Mesenchymal stem cell (in vitro differentiated cells and primary cell): ENCODE measurements at regions not wholly inside any gene's neighbourhood (a gene's known extent, or its start where the extent isn't known, plus 50 kb on each side); places are given as distances from the start of the nearest gene placed in this dataset.

ENCODE experiments used
- DNase-seq: peaks from one replicate; pipeline ENCODE4 v3.0.0-alpha.2; 2013
- H2AFZ ChIP-seq: one replicate; pipeline ENCODE4 v1.6.1; 2013; ENCODE audit warnings: low read depth, mild to moderate bottlenecking, control low read depth, inconsistent platforms, low read length, moderate library complexity
- H2AK5ac ChIP-seq: 2 replicates; pipeline ENCODE4 v1.6.1; 2013; ENCODE audit warnings: low read length, moderate library complexity, mild to moderate bottlenecking, inconsistent platforms; ENCODE audit not compliant: severe bottlenecking
- H2BK120ac ChIP-seq: one replicate; pipeline ENCODE4 v1.6.1; 2013; ENCODE audit warnings: low read depth, mild to moderate bottlenecking, inconsistent platforms, low read length, moderate library complexity
- H2BK12ac ChIP-seq, 2 experiments: one replicate each; pipeline ENCODE4 v1.6.1; 2013; ENCODE audit warnings: inconsistent platforms in 2 of 2, low read length in 2 of 2, mild to moderate bottlenecking in 2 of 2, moderate library complexity in 2 of 2, control low read depth in 1 of 2
- H2BK15ac ChIP-seq: one replicate; pipeline ENCODE4 v1.6.1; 2013; ENCODE audit warnings: mild to moderate bottlenecking, low read depth, inconsistent platforms; ENCODE audit not compliant: poor library complexity, severe bottlenecking
- H2BK5ac ChIP-seq: 2 replicates; pipeline ENCODE4 v1.6.1; 2013; ENCODE audit warnings: low read depth, mild to moderate bottlenecking, low read length, control low read depth, inconsistent platforms; ENCODE audit not compliant: poor library complexity, severe bottlenecking
- H3K14ac ChIP-seq, 2 experiments: one replicate each; pipeline ENCODE4 v1.6.1; 2013; ENCODE audit warnings: inconsistent platforms in 2 of 2, low read length in 2 of 2, control low read depth in 1 of 2, mild to moderate bottlenecking in 1 of 2, moderate library complexity in 1 of 2
- H3K18ac ChIP-seq, 2 experiments: one replicate each; pipeline ENCODE4 v1.6.1; 2013; ENCODE audit warnings: inconsistent platforms in 2 of 2, low read length in 2 of 2, control low read depth in 1 of 2, low read depth in 1 of 2, mild to moderate bottlenecking in 1 of 2
- H3K23ac ChIP-seq, 2 experiments: one replicate each; pipeline ENCODE4 v1.6.1; 2013; ENCODE audit warnings: inconsistent platforms in 2 of 2, low read length in 2 of 2, mild to moderate bottlenecking in 2 of 2, moderate library complexity in 2 of 2, control low read depth in 1 of 2
- H3K27ac ChIP-seq: 2 replicates; pipeline ENCODE4 v1.5.1; 2013; ENCODE audit warnings: mild to moderate bottlenecking, moderate library complexity, low read length, control low read depth, inconsistent platforms; ENCODE audit not compliant: poor library complexity, severe bottlenecking
- H3K27me3 ChIP-seq, 2 experiments: 2 replicates each; pipeline versions ENCODE4 v1.6.1 to v1.7.0; 2013; ENCODE audit warnings: low read length in 2 of 2, mild to moderate bottlenecking in 2 of 2, moderate library complexity in 2 of 2, control low read depth in 1 of 2, inconsistent platforms in 1 of 2; ENCODE audit not compliant: control insufficient read depth in 1 of 2, insufficient read depth in 1 of 2
- H3K36me3 ChIP-seq, 2 experiments: 2 replicates each; pipeline versions ENCODE4 v1.6.1 to v1.7.0; 2013; ENCODE audit warnings: low read length in 2 of 2, control low read depth in 1 of 2, inconsistent platforms in 1 of 2, low read depth in 1 of 2, mild to moderate bottlenecking in 1 of 2; ENCODE audit not compliant: insufficient read depth in 2 of 2, control insufficient read depth in 1 of 2
- H3K4ac ChIP-seq, 2 experiments: one replicate each; pipeline ENCODE4 v1.6.1; 2013; ENCODE audit warnings: inconsistent platforms in 2 of 2, low read length in 2 of 2, mild to moderate bottlenecking in 2 of 2, moderate library complexity in 2 of 2, control low read depth in 1 of 2, low read depth in 1 of 2
- H3K4me1 ChIP-seq: 2 replicates; pipeline ENCODE4 v1.6.1; 2013; ENCODE audit warnings: low read depth, low read length, control low read depth; ENCODE audit not compliant: control insufficient read depth, insufficient read depth
- H3K4me2 ChIP-seq: 2 replicates; pipeline ENCODE4 v1.6.1; 2013; ENCODE audit warnings: low read length, mild to moderate bottlenecking, inconsistent platforms; ENCODE audit not compliant: poor library complexity, severe bottlenecking
- H3K4me3 ChIP-seq, 2 experiments: 2 replicates each; pipeline versions ENCODE4 v1.5.1 to v1.7.0; 2013; ENCODE audit warnings: low read length in 2 of 2, mild to moderate bottlenecking in 2 of 2, control low read depth in 1 of 2, low read depth in 1 of 2; ENCODE audit not compliant: insufficient read depth in 1 of 2
- H3K79me1 ChIP-seq: replicated peaks from 2 replicates; pipeline ENCODE4 v1.6.1; 2013; ENCODE audit warnings: mild to moderate bottlenecking, control low read depth, low read length, inconsistent platforms; ENCODE audit not compliant: poor library complexity, severe bottlenecking
- H3K9ac ChIP-seq: 2 replicates; pipeline ENCODE4 v1.7.0; 2013; ENCODE audit warnings: mild to moderate bottlenecking, low read length, moderate library complexity
- H3K9me3 ChIP-seq: 2 replicates; pipeline ENCODE4 v1.7.0; 2013; ENCODE audit warnings: mild to moderate bottlenecking, low read length; ENCODE audit not compliant: control insufficient read depth
- H4K8ac ChIP-seq: one replicate; pipeline ENCODE4 v1.6.1; 2013; ENCODE audit warnings: inconsistent platforms, mild to moderate bottlenecking, low read length, moderate library complexity
- H4K91ac ChIP-seq: one replicate; pipeline ENCODE4 v1.6.1; 2013; ENCODE audit warnings: mild to moderate bottlenecking, low read length, inconsistent platforms
- WGBS: methylation state at CpG from one replicate; pipeline ENCODE4 v1.1.7; 2013; ENCODE audit warnings: mixed read lengths; 5-methylcytosine and 5-hydroxymethylcytosine counted together

GRCh38 chr13:58434943-58435342 lies 803.4 kb downstream of the PCDH17 start:
- 81% methylated on average over 2 of the region's 4 CpGs for WGBS
- Histone ChIP-seq H3K14ac (no peak overlapping the region), H2BK15ac (no peak overlapping the region), H3K9me3 (peaks cover 18% of the 10 kb centered on the region), H3K79me1 (no peaks in the 10 kb centered on the region), H4K91ac (no peak overlapping the region), H2BK12ac (no peak overlapping the region), H3K4me2 (no peak overlapping the region), H3K9ac (no peak overlapping the region), H2BK5ac (no peak overlapping the region), H3K36me3 (no peaks in the 10 kb centered on the region), H3K4ac (no peak overlapping the region), H3K4me1 (no peaks in the 10 kb centered on the region), H3K27ac (no peak overlapping the region), H3K27me3 (no peaks in the 10 kb centered on the region), H3K23ac (no peak overlapping the region), H2AK5ac (no peak overlapping the region), H3K4me3 (no peak overlapping the region), H3K18ac (no peak overlapping the region), H2BK120ac (no peak overlapping the region), H4K8ac (no peak overlapping the region), H2AFZ (no peak overlapping the region)
- DNase-seq: no peak

GRCh38 chr13:58437427-58437826 lies 805.9 kb downstream of the PCDH17 start:
- WGBS: 86% methylated on average over 3 of the region's 5 CpGs
- Histone ChIP-seq H3K27ac (no peak overlapping the region), H2BK5ac (no peak overlapping the region), H2BK15ac (no peak overlapping the region), H2AFZ (no peak overlapping the region), H3K79me1 (no peaks in the 10 kb centered on the region), H2AK5ac (no peak overlapping the region), H3K18ac (no peak overlapping the region), H2BK120ac (no peak overlapping the region), H3K4me2 (no peak overlapping the region), H3K14ac (no peak overlapping the region), H3K9me3 (peaks cover 10% of the 10 kb centered on the region), H3K23ac (no peak overlapping the region), H4K91ac (no peak overlapping the region), H3K36me3 (no peaks in the 10 kb centered on the region), H3K4ac (no peak overlapping the region), H2BK12ac (no peak overlapping the region), H3K4me3 (no peak overlapping the region), H3K4me1 (no peaks in the 10 kb centered on the region), H4K8ac (no peak overlapping the region), H3K27me3 (no peaks in the 10 kb centered on the region), H3K9ac (no peak overlapping the region)
- DNase-seq: no peak

GRCh38 chr13:58446979-58447378 lies 815.4 kb downstream of the PCDH17 start:
- H3K79me1 ChIP-seq: no peaks in the 10 kb centered on the region
- no peak overlapping the region for H3K4ac ChIP-seq
- no peak overlapping the region for H2BK120ac ChIP-seq
- H3K23ac ChIP-seq: no peak overlapping the region
- no peak overlapping the region for H4K91ac ChIP-seq
- H2BK15ac ChIP-seq: no peak overlapping the region
- no peak overlapping the region for H2AFZ ChIP-seq
- no peaks in the 10 kb centered on the region for H3K27me3 ChIP-seq
- DNase-seq: no peak
- no peak overlapping the region for H3K27ac ChIP-seq
- no peak overlapping the region for H2BK12ac ChIP-seq
- no peak overlapping the region for H3K4me2 ChIP-seq
- no peak overlapping the region for H3K14ac ChIP-seq
- no peaks in the 10 kb centered on the region for H3K36me3 ChIP-seq
- H3K9me3 ChIP-seq: peaks cover 12% of the 10 kb centered on the region
- H2BK5ac ChIP-seq: no peak overlapping the region
- no peak overlapping the region for H4K8ac ChIP-seq
- H2AK5ac ChIP-seq: no peak overlapping the region
- no peak overlapping the region for H3K9ac ChIP-seq
- H3K4me1 ChIP-seq: no peaks in the 10 kb centered on the region
- H3K18ac ChIP-seq: no peak overlapping the region
- no peak overlapping the region for H3K4me3 ChIP-seq
- no CpG with 5 or more reads among the region's 2 CpGs for WGBS

GRCh38 chr13:58452123-58452623 lies 820.6 kb downstream of the PCDH17 start:
- WGBS: 67% methylated on average over 2 of the region's 3 CpGs
- Histone ChIP-seq H3K4ac (no peak overlapping the region), H3K18ac (no peak overlapping the region), H3K4me1 (no peaks in the 10 kb centered on the region), H2BK15ac (no peak overlapping the region), H2BK12ac (no peak overlapping the region), H3K9ac (no peak overlapping the region), H3K23ac (no peak overlapping the region), H3K79me1 (no peaks in the 10 kb centered on the region), H3K4me3 (no peak overlapping the region), H4K91ac (no peak overlapping the region), H2BK5ac (no peak overlapping the region), H3K14ac (no peak overlapping the region), H2BK120ac (no peak overlapping the region), H3K36me3 (no peaks in the 10 kb centered on the region), H2AFZ (no peak overlapping the region), H2AK5ac (no peak overlapping the region), H3K9me3 (peaks cover 34% of the 10 kb centered on the region), H4K8ac (no peak overlapping the region), H3K27ac (no peak overlapping the region), H3K27me3 (no peaks in the 10 kb centered on the region), H3K4me2 (no peak overlapping the region)
- DNase-seq: no peak
